Mucosa of rectum (tissue), 2 donors: ENCODE measurements at regions not wholly inside any gene's neighbourhood (a gene's known extent, or its start where the extent isn't known, plus 50 kb on each side); places are given as distances from the start of the nearest gene placed in this dataset.

ENCODE experiments used
- H3K27ac ChIP-seq, 2 donors: one replicate each; pipeline ENCODE4 v1.7.0; 2013; ENCODE audit warnings: inconsistent platforms in 2 of 2, low read depth in 2 of 2, low read length in 2 of 2
- H3K27me3 ChIP-seq, 2 donors: one replicate each; pipeline ENCODE4 v1.7.0; 2013; ENCODE audit warnings: low read length in 2 of 2; ENCODE audit not compliant: control insufficient read depth in 2 of 2, insufficient read depth in 2 of 2
- H3K36me3 ChIP-seq, 2 donors: one replicate each; pipeline ENCODE4 v1.7.0; 2013; ENCODE audit warnings: low read length in 2 of 2; ENCODE audit not compliant: control insufficient read depth in 2 of 2, insufficient read depth in 2 of 2
- H3K4me1 ChIP-seq, 2 donors: one replicate each; pipeline ENCODE4 v1.7.0; 2013; ENCODE audit warnings: low read length in 2 of 2, mild to moderate bottlenecking in 1 of 2; ENCODE audit not compliant: control insufficient read depth in 2 of 2, insufficient read depth in 2 of 2
- H3K4me3 ChIP-seq, 2 donors: one replicate each; pipeline ENCODE4 v1.7.0; 2013; ENCODE audit warnings: low read length in 2 of 2
- H3K9ac ChIP-seq, 2 donors: one replicate each; pipeline ENCODE4 v1.7.0; 2013; ENCODE audit warnings: low read length in 2 of 2, low read depth in 1 of 2, mild to moderate bottlenecking in 1 of 2
- H3K9me3 ChIP-seq, 2 donors: one replicate each; pipeline ENCODE4 v1.7.0; 2013; ENCODE audit warnings: low read length in 2 of 2; ENCODE audit not compliant: control insufficient read depth in 2 of 2
- donor health status: healthy.
- donor health status: Normal muscosa, but diverticular disease.

- Histone ChIP-seq H3K9me3 (no peaks in the 10 kb centered on the region), H3K27me3 (no peaks in the 10 kb centered on the region), H3K27ac (no peak overlapping the region), H3K36me3 (no peaks in the 10 kb centered on the region), H3K4me3 (no peak overlapping the region), H3K4me1 (no peaks in the 10 kb centered on the region), H3K9ac (no peak overlapping the region)
Observed at GRCh38 chr5:90308787-90309585, 100.6 kb downstream of the CETN3 start.

- Histone ChIP-seq H3K4me3 (no peak overlapping the region), H3K36me3 (no peaks in the 10 kb centered on the region), H3K27ac (no peak overlapping the region), H3K9me3 (no peaks in the 10 kb centered on the region), H3K9ac (no peak overlapping the region), H3K27me3 (no peaks in the 10 kb centered on the region), H3K4me1 (no peaks in the 10 kb centered on the region)
Observed at GRCh38 chr5:90307782-90308181, 101.8 kb downstream of the CETN3 start.

- no peaks in the 10 kb centered on the region for H3K4me1 ChIP-seq
- H3K9ac ChIP-seq, result no peak overlapping the region
- H3K9me3 ChIP-seq, result no peaks in the 10 kb centered on the region
- H3K36me3 ChIP-seq, result no peaks in the 10 kb centered on the region
- H3K27me3 ChIP-seq, result no peaks in the 10 kb centered on the region
- no peak overlapping the region for H3K27ac ChIP-seq
- H3K4me3 ChIP-seq, result no peak overlapping the region
Observed at GRCh38 chr5:90307322-90307721, 102.2 kb downstream of the CETN3 start.

GRCh38 chr5:90306613-90307012 is 102.9 kb downstream of the CETN3 start:
- Histone ChIP-seq H3K9me3 (no peaks in the 10 kb centered on the region), H3K27me3 (no peaks in the 10 kb centered on the region)

GRCh38 chr5:90305041-90305720 is 104.4 kb downstream of the CETN3 start:
- H3K4me1 ChIP-seq, result no peaks in the 10 kb centered on the region
- H3K4me3 ChIP-seq, result no peak overlapping the region
- H3K27ac ChIP-seq, result no peak overlapping the region
- no peaks in the 10 kb centered on the region for H3K27me3 ChIP-seq
- no peak overlapping the region for H3K9ac ChIP-seq
- H3K9me3 ChIP-seq, result no peaks in the 10 kb centered on the region
- H3K36me3 ChIP-seq, result no peaks in the 10 kb centered on the region

More at GRCh38 chr5:90306613-90307012, 102.9 kb downstream of the CETN3 start:
- H3K36me3 ChIP-seq, result no peaks in the 10 kb centered on the region
- no peak overlapping the region for H3K4me3 ChIP-seq
- no peaks in the 10 kb centered on the region for H3K4me1 ChIP-seq
- H3K9ac ChIP-seq, result no peak overlapping the region
- H3K27ac ChIP-seq, result no peak overlapping the region

DNA sequence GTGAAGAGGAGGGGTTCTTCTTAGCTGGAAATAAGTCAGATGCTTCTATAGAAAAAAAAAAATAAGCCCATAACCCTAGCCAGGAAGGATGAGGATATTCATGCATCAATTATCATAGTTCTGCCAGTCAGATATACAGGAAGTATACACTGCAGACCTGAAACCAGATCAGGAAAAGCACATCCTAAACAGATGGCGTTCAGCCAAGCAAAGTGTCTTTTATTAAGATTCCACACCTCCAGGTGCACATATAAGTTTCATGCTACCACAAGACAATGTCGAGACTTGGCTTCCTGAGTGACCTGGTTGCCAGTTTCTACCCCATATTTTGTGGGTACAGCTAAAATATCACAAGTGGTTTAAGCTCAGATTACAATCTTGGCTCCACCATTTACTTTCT is 108.3 kb downstream of the CETN3 start:
- Histone ChIP-seq H3K4me1 (no peaks in the 10 kb centered on the region), H3K4me3 (no peak overlapping the region), H3K27me3 (no peaks in the 10 kb centered on the region)

GRCh38 chr5:90297045-90297764 is 112.4 kb downstream of the CETN3 start:
- H3K27ac ChIP-seq, result no peak overlapping the region
- no peak overlapping the region for H3K9ac ChIP-seq
- H3K27me3 ChIP-seq, result no peaks in the 10 kb centered on the region
- H3K9me3 ChIP-seq, result no peaks in the 10 kb centered on the region
- H3K36me3 ChIP-seq, result no peaks in the 10 kb centered on the region
- no peak overlapping the region for H3K4me3 ChIP-seq
- H3K4me1 ChIP-seq, result no peaks in the 10 kb centered on the region

More for the DNA sequence above, 108.3 kb downstream of the CETN3 start:
- H3K36me3 ChIP-seq, result no peaks in the 10 kb centered on the region
- H3K9ac ChIP-seq, result no peak overlapping the region
- H3K27ac ChIP-seq, result no peak overlapping the region
- H3K9me3 ChIP-seq, result no peaks in the 10 kb centered on the region

- no peaks in the 10 kb centered on the region for H3K9me3 ChIP-seq
- H3K4me3 ChIP-seq, result no peak overlapping the region
- H3K36me3 ChIP-seq, result no peaks in the 10 kb centered on the region
- H3K9ac ChIP-seq, result no peak overlapping the region
- no peaks in the 10 kb centered on the region for H3K27me3 ChIP-seq
- no peak overlapping the region for H3K27ac ChIP-seq
- H3K4me1 ChIP-seq, result no peaks in the 10 kb centered on the region
Observed at GRCh38 chr5:90294604-90295003, 115.0 kb downstream of the CETN3 start.

DNA sequence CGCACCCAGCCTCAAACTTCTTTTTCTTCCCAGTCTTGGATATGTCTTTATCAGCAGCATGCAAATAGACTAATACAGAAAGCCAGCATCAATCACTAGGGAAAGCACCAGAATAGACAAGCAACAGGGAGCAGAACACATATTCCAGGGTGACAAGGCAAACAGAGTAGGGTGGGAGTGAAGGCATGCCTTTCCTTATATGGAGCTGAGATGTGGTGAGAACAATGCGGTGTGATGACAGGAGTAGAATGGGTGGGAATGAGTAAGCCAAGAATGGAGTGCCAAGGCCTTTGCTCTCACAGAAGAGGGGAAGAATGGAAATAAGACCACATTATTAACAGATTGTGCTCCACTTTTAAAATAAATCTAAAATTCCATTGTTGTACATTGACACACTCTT is 115.6 kb downstream of the CETN3 start:
- Histone ChIP-seq H3K27me3 (no peaks in the 10 kb centered on the region), H3K36me3 (no peaks in the 10 kb centered on the region), H3K4me1 (peaks cover 0 to 3% of the 10 kb centered on the region in 2 donors), H3K27ac (no peak overlapping the region), H3K9me3 (no peaks in the 10 kb centered on the region), H3K4me3 (no peak overlapping the region), H3K9ac (no peak overlapping the region)

- H3K9me3 ChIP-seq, result no peaks in the 10 kb centered on the region
- H3K4me3 ChIP-seq, result no peak overlapping the region
- H3K36me3 ChIP-seq, result no peaks in the 10 kb centered on the region
- no peak overlapping the region for H3K27ac ChIP-seq
- peaks cover 0 to 3% of the 10 kb centered on the region in 2 donors for H3K4me1 ChIP-seq
- no peak overlapping the region for H3K9ac ChIP-seq
- H3K27me3 ChIP-seq, result no peaks in the 10 kb centered on the region
Observed at GRCh38 chr5:90290648-90291047, 118.9 kb downstream of the CETN3 start.
